NCI-H2107 treated with DMSO at 0.1 percent for 48 hours (cell line): ENCODE measurements at regions not wholly inside any gene's neighbourhood (a gene's known extent, or its start where the extent isn't known, plus 50 kb on each side); places are given as distances from the start of the nearest gene placed in this dataset.

ENCODE experiments used
- DNase-seq: peaks from one replicate; lab custom pipeline; 2025; ENCODE audit not compliant: unreplicated experiment; lab: John Stamatoyannopoulos, UW

DNA sequence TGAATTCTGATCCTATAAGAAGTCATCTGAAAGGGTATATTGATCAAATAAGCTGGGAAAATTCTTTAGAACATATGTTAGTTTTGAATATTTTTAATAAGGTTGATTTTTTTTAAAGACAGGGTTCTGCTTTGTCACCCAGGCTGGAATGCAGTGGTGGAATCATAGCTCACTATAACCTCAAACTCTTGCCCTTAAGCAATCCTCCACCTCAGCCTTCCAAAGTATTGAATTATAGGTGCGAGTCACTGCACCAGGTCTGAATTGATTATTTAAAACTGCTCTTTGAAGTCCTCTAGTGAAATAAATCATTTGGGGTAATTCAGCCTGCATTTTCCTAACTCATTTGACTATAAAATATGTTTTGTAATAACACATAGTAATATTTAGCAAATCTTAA is 812.3 kb downstream of the PDHA2 start:
- no peak for DNase-seq

DNA sequence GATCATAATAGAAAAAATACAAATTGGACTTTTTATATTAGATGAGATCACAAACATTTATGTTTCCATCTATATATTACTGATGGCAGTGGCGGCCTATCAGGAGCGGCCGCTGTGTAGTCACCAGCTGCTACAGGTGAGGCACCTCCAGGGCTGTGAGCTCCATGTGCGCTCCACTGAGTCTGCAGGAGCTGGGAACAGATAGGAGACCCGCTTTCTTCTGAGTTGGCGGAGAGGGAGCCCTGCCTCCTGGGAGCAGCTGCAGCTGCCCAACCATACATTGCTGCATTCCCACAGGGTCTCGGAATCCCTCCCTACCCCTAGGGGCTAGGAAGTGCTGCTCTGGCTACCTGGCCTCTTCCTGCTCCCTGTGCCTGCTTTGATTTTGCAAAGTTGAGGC is 812.9 kb downstream of the PDHA2 start:
- DNase-seq = no peak

DNA sequence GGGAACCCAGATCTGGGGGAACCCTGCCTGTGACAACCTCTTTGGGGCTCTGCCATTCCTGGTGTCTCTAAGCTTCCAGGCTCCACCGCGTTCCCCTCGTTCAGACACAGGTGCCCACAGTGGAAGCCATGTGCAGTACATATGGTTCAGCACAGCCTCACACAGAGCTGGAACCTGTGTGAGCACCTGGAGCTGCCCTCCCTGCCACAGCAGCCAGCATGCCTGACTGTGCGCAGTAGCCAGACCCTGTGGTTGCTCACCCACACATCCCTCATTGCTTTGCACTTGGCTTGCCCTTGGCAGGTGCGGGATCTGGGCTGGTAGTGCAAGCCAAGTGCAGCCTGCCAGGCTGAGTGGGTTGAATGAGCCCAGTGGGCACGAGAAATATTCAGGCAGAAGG is 814.2 kb downstream of the PDHA2 start:
- DNase-seq = no peak

DNA sequence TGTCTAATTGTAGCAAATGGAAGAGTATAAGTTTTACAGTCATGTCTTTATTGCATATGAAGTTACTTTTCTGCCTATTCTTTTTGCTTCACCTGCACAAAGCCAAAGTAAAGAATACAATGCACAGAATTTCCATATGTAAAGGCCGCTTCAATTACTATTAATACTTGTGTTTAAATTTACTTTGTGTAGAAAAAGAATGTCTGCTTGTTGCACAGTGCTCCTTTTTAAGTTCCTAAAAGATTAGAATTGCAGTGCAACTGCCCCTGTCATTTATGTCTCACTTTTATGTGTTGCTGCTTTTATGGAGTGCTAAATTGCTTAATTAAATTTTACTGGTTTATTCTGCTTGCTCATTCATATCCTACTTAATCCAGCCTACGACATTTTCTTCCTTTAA is 830.5 kb downstream of the PDHA2 start:
- no peak for DNase-seq

DNA sequence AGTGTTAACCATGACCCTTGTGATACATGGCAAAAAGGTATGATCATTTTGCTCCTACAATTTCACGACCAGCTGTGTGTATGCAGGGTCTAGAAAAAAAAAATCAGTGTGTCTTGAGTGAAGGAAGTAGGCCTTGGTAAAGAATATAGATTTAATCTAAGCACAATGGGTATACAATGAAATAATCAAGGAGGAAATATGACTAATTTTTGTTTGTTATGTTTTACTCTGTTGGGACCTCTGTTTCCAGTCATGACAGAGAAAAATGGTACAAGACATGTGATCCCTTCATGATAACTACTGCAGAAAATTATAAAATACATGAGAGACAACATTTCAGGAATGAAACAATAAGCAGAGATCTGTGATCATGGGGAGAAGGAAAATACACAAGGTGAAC is 835.5 kb downstream of the PDHA2 start:
- DNase-seq = no peak

DNA sequence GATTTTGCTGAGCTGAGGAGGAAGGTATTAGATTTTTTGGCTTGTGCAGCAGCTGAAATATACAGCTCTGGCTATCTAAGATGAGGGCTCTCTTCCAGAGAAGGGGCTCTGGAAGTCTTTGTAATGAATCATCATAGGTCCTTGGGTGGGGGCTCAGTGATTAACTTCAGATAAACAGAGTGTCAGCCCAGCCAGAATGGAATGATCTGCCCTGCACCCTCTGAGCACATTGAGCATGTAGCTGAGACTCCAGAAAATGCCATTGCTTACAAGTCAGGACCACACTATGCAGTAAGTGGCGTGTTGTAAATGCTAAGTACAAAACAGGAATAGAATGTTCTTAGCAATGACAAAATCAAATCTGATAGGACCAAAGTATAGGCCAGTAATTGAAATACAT is 836.0 kb downstream of the PDHA2 start:
- DNase-seq = no peak

DNA sequence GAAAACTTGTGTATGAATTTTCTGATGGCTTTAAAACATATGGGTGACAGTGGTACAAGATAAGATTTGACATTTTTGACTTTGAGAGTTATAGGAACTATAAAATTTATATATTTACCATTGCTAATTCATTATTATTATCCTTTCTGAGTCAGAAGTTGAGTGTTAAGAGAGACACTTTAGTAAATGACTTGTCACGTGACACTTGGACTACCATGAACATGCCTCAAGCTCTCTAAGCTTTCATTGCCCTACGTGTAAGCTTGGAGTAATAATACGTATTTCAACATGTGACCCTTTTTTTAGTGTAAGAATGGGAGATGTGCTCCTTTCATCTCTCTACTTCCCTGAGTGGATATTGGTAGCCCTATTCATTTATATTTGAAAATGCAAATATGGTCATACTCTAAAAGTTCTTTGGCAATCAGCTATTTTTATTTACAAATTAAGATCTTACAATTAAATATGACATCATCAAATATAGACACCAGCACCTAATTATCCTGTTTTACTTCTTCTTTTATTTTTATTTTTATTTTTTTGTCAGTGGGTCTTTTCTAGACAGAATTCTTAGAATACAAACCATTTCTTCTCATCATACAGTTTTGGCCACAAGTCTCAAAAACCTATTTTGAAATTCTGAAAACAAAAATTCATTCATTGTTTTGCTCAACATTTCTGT is 837.0 kb downstream of the PDHA2 start:
- DNase-seq = no peak

DNA sequence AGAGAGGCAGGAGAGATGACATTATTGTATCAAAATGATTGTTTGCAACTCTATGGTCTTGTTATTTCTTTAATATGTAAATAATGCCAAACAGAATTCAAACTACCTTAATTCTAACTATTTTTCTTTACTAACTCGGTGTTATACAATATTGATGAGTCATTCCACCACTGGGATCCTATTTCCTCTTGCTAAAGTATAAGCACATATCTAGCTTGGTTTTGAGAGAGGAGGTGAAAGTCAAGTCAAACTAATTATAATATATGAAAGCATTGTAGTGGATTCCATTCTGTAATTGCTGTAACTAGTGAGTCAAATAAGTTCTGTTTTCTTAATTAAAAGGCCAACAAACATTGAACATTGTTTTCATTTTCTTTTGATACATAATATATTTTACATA is 837.6 kb downstream of the PDHA2 start:
- DNase-seq = no peak

DNA sequence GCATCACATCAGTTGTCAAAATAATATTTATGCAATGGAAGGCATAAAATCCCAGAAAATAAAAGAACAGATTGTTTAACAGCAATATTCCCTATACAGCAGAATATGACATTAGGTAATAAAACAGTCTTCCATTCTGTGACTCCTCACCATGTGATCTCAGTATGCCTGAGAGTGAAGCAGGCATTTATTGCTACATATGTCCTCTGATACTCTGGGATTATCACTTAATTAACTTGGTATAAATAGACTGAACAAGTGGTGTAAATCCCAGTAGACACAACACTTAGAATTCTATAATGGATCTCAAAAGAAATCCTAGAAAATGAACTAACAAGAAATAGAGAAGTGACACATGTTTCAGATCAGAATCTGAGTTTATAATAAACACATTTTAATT is 841.3 kb downstream of the PDHA2 start:
- no peak for DNase-seq

DNA sequence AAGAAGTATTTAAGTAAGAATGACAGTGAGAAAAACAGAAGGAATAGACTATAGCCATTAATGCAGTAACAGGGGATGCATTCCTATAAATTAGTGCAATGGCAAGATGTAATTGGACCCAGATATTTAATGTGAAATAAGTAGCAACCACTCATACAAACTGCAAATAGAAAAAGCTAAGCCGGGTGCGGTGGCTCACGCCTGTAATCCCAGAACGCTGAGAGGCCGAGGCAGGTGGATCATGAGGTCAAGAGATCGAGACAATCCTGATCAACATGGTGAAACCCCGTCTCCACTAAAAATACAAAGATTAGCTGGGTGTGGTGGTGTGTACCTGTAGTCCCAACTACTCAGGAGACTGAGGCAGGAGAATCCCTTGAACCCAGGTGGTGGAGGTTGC is 845.8 kb downstream of the PDHA2 start:
- no peak for DNase-seq

DNA sequence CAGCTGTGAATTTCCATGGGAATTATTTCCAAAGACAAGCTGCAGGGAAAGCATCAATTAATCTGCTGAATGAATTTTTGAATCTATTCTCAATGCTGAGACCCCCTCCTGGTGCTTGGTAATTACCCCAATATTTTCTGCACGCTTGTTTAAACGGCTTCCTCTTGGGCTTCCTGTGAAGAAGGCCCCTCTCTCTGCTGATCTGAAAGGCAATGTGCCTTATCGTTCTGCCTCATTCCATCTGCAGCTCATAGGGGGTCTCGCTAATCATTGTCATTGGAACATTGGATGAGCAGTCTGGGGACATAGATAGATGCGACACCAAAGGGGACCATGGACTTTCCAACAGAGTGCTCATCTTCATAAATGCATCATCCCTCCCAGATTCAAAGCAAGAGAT is 851.6 kb downstream of the PDHA2 start:
- DNase-seq = no peak

DNA sequence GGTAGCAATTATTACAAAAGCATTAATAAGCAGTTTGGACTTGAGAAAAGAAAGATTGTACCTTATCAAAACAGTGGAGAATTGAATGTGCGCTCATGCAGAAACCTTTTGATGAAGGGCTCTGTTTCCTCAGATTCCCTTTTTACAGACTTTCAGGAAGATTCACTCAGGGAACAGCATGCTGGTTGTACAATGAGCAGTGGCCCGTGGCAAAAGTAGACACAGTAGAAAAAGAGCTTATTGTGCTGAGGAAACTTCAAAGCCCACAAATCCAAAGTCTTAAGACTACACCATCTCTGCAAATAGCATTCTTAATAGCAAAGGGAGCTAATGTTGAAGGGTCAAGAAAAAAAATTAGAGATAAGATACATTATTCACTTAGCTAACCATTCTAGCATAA is 858.9 kb downstream of the PDHA2 start:
- no peak for DNase-seq

DNA sequence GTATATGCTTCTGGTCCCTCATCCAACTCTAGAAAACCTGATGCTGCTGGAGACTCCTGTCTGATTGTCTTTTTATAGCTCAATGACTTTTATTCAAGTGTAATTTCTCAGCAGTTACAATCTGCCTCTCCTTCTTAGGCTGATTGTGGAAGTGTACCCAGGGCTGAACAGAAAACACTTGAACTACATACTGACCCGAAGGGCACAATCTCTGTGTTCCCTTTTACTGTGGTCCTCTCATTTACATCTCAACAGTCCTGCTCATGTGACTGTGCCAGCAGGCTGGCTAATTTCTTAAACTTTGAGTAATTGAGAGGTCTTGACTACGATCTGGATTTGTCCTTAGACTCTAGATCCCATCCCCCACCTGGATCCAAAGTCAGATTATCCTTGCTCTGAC is 863.4 kb downstream of the PDHA2 start:
- no peak for DNase-seq

DNA sequence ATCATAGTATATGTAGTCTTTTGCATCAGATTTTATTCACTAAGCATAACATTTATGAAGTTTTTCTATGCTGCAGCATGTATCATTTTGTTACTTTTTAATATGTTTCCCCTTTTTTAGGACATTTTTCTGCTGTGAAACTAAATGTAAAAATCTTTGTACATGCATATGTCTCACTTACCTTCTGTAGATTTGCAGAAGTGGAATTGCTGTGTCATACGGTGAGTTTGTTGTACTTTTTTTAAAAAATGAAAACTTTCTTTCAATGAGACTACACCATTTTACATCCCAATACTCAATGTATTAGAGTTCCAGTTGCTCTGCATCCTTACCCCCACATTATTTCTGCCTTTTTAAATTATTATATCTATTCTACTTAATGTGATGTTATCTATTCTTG is 868.9 kb downstream of the PDHA2 start:
- DNase-seq = no peak

DNA sequence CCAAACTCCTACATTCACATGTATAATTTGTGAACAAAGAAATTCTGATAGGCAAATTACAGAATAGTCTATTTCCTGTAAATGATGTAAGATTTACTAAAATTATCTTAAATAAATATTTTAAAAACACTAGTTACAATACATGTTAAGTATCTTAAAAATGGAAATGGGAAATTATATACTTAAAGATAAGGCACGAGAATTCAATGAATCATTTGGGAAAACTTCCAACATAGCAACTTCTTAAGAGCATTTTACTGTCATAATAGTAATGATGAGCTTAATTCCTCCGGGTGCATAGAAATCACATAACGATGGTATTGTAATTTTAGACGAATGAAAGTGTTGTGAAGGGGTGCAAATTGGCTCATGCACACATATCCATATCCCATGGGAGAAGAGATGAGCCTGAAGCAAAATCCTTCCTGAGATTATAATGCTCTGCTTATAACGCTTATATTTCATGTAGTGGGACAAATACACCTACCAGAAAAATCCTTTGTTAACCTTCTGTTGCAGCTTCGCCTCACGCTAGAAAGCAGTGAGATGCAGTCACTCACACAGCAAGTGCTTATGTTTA is 873.5 kb downstream of the PDHA2 start:
- DNase-seq = no peak

DNA sequence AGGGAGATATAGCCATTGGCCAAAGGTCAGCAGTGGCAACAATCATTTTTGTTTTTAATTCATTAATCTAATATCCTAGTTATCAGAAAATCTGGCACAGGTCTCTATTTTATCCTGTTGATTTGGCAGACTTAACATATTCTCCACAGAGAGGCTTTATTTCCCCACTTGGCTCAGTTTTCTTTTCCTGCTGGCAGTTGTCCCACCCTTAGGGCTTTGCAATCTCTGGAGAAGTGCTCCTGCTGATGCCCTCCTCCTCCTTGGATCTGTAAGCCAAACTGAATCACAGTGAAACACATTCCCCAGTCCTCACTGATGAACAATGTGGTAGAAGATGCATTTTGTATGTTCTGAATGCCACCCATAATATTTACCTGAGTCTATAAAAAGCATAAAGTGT is 889.7 kb downstream of the PDHA2 start:
- no peak for DNase-seq

DNA sequence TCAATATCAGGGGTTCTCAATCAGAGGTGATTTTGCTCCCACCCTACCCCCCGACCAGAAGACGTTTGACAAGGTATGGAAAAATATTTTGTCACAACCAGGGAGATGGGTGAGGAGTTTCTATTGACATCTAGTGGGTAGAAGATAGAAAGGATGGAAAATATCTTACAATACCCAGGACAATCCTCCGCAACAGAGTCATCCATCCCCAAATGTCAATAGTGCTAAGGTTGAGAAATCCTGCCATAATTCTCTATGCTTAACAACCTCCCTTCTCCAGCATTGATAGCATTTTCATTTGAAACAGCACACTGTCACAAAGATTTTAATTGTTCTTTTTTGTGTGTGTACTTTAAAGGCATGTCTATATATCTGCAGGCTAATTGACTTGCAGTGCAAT is 890.5 kb downstream of the PDHA2 start:
- no peak for DNase-seq

DNA sequence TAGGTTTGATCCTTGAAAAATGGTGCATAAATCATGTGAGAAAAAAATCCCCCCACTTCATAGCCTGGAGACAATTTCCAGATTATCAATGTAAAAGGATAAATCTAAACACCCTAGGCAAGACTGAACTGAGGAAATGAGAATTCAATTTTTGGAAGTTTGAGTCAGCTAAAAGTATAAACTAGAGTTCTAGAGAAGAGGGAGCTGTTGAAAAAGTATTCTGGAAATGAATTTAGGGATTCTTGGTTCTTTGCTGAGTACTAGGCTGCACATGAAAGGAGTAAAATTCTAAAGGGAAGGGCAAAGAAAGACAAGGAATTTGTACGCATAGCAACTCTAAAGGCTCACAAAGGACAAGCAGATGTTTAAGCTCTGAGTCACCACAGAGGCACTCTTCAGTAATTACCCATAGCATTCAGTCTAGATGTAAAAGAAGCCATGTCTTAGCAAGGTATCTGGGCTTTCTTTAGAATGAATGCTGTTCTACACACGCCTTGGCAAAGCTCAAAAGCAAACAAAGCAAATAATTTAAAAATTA is 896.5 kb downstream of the PDHA2 start:
- DNase-seq = no peak

DNA sequence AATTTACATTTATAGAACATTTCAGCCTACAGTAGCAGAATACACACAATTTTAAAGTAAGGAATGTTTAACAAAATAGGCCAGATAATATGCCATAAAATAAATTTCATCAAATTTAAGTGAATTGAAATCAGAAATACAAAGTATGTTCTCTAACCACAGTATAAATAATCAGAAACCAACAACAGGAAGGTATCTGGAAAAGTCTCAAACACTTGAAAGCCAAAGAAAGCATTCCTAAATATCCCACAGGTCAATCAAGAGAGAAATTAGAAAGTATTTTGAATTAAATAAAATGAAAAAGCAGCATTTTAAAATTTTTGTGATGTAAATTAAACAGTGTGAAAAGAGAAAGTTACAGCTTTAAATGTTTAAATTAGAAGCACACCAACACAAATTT is 899.2 kb downstream of the PDHA2 start:
- no peak for DNase-seq

DNA sequence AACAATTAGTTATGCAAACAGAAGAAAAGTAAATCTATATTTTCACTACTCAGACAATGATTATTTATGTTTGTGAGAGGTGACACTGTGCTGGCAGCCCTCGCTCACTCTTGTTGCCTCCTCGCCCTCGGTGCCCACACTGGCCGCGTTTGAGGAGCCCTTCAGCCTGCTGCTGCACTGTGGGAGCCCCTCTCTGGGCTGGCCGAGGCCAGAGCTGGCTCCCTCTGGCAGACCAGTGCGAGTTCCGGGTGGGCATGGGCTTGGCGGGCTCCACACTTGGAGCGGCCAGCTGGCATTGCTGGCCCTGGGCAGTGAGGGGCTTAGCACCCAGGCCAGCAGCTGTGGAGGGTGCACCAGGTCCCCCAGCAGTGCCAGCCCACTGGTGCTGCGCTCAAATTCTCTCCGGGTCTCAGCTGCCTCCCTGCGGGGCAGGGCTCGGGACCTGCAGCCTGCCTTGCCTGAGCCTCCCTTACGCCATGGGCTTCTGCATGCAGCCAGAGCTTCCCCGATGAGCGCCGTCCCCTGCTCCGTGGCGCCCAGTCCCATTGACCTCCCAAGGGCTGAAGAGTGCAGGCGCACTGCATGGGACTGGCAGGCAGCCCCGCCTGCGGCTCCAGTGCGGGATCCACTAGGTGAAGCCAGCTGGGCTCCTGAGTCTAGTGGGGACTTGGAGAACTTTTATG is 902.6 kb downstream of the PDHA2 start:
- no peak for DNase-seq

DNA sequence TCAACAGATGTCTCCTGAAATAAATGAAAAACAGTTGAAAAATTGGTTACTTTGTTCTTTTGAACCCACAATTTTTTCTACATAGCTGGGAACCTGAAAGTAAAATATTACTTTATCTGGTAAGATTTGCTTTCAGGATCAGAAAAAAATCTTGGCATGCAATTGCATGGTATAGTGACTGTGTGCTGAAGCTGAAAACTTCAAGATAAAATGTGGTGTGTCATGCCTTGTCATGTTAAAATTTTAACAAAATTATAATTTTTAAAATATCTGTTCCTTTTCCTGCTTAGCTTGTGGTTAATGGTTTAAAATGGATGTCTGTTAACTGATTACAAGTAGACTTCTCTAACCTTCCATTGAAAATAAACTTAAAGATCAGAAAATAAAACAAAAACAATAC is 904.8 kb downstream of the PDHA2 start:
- DNase-seq = no peak

DNA sequence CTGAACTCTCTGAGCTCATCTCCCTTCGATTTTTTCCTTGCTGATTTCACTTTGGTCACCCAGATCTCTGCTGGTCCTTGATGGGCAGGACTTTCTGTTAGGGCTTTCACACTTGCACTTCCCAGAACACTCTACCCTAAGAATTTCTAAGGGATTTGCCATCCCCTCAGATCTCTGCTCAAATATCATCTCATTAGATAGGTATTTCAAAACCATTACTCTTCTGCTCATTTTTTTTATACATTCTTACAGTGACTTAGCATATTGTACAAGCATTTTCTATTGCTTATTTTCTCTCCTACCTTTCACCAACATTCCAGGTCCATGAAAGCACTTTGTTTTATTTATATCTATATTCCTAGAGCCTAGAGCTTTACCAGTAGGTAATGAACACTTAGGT is 913.3 kb downstream of the PDHA2 start:
- no peak for DNase-seq
